H1 (cell line): ENCODE measurements at regions not wholly inside any gene's neighbourhood (a gene's known extent, or its start where the extent isn't known, plus 50 kb on each side); places are given as distances from the start of the nearest gene placed in this dataset.

ENCODE experiments used
- CTCF ChIA-PET: fragments of 300-600 bp; sonication (Branson Sonifier 250); formaldehyde crosslinking; loops from one replicate; lab custom pipeline; 2021; ENCODE audit not compliant: partially characterized antibody; lab: Charles Lee
- POLR2A ChIA-PET: fragments of 300-600 bp; sonication (Branson Sonifier 250); formaldehyde crosslinking; loops from one replicate; lab custom pipeline; 2021; ENCODE audit warnings: inconsistent platforms; ENCODE audit not compliant: partially characterized antibody; lab: Charles Lee
- DNase-seq, 2 experiments: peaks; one replicate each; pipeline versions ENCODE4 v3.0.0 to v3.0.0-alpha.2; 2010 to 2022; ENCODE audit warnings: low spot score in 2 of 2, low read depth in 1 of 2, mixed read lengths in 1 of 2
- FAIRE-seq: peaks from 2 replicates; lab custom pipeline; 2011; peaks lifted over from hg19 to GRCh38; lab: Jason Lieb, UNC
- H2AFZ ChIP-seq: 2 replicates; pipeline ENCODE4 v1.8.1; 2012; ENCODE audit warnings: low read length, inconsistent platforms
- H2AK5ac ChIP-seq: 2 replicates; pipeline ENCODE4 v1.6.1; 2013; ENCODE audit warnings: low read depth, low read length
- H2BK120ac ChIP-seq: replicated peaks from 2 replicates; pipeline ENCODE3; 2013; ENCODE audit warnings: low read depth, low read length, inconsistent platforms
- H2BK12ac ChIP-seq: 2 replicates; pipeline ENCODE4 v1.6.1; 2013; ENCODE audit warnings: low read depth, low read length
- H2BK15ac ChIP-seq: 2 replicates; pipeline ENCODE4 v1.6.1; 2013; ENCODE audit warnings: low read length
- H2BK20ac ChIP-seq: 2 replicates; pipeline ENCODE4 v1.6.1; 2013; ENCODE audit warnings: low read length
- H2BK5ac ChIP-seq: 2 replicates; pipeline ENCODE4 v1.6.1; 2013; ENCODE audit warnings: low read depth, low read length
- H3K14ac ChIP-seq: 2 replicates; pipeline ENCODE4 v1.6.1; 2013; ENCODE audit warnings: inconsistent platforms; ENCODE audit not compliant: insufficient read length
- H3K18ac ChIP-seq: 2 replicates; pipeline ENCODE4 v1.6.1; 2013; ENCODE audit warnings: low read length; ENCODE audit errors: extremely low read depth
- H3K23ac ChIP-seq: 2 replicates; pipeline ENCODE4 v1.6.1; 2013; ENCODE audit warnings: inconsistent platforms; ENCODE audit not compliant: insufficient read length
- H3K23me2 ChIP-seq: 2 replicates; pipeline ENCODE4 v1.6.1; 2013; ENCODE audit warnings: low read depth, low read length
- H3K27ac ChIP-seq: 2 replicates; pipeline ENCODE4 v1.6.1; 2011; ENCODE audit warnings: low read depth, low read length, inconsistent platforms
- H3K27me3 ChIP-seq, 4 experiments: replicated peaks in 1 of 4; 1 replicate in 1 of 4; 2 replicates in 3 of 4; pipeline versions ENCODE4 v1.6.1 to v1.8.1; 2011 to 2013; ENCODE audit warnings: low read length in 3 of 4, mild to moderate bottlenecking in 3 of 4, inconsistent platforms in 2 of 4, mixed read lengths in 2 of 4, moderate library complexity in 1 of 4; ENCODE audit not compliant: control insufficient read depth in 3 of 4, insufficient read depth in 3 of 4; ENCODE audit errors: extremely low read depth in 1 of 4
- H3K36me3 ChIP-seq, 4 experiments: 2 replicates each; pipeline versions ENCODE4 v1.6.1 to v1.8.1; 2011 to 2013; ENCODE audit warnings: mild to moderate bottlenecking in 4 of 4, low read length in 3 of 4, moderate library complexity in 2 of 4, control low read depth in 1 of 4, inconsistent platforms in 1 of 4; ENCODE audit not compliant: insufficient read depth in 4 of 4, control insufficient read depth in 2 of 4
- H3K4ac ChIP-seq: replicated peaks from 2 replicates; pipeline ENCODE3; 2013; ENCODE audit warnings: low read length, low read depth, mixed read lengths, inconsistent platforms; ENCODE audit not compliant: insufficient read length
- H3K4me1 ChIP-seq, 4 experiments: replicated peaks in 1 of 4; 1 replicate in 1 of 4; 2 replicates in 3 of 4; pipeline versions ENCODE4 v1.6.1 to v1.8.1; 2011 to 2013; ENCODE audit warnings: low read length in 3 of 4, inconsistent platforms in 2 of 4, mixed read lengths in 1 of 4; ENCODE audit not compliant: insufficient read depth in 4 of 4, control insufficient read depth in 3 of 4
- H3K4me2 ChIP-seq, 2 experiments: 2 replicates each; pipeline versions ENCODE4 v1.6.1 to v1.8.1; 2011 to 2013; ENCODE audit warnings: low read depth in 2 of 2, low read length in 2 of 2, control low read depth in 1 of 2, inconsistent platforms in 1 of 2, mild to moderate bottlenecking in 1 of 2; ENCODE audit not compliant: insufficient read depth in 1 of 2
- H3K4me3 ChIP-seq, 4 experiments: fragments of 200-600, 300-600 bp in 1 of 4; sonication (generic), shearing (Covaris generic), sonication (Bioruptor Twin) in 1 of 4; 2 replicates each; pipeline versions ENCODE4 v1.5.1 to v1.8.1; 2011 to 2016; ENCODE audit warnings: low read length in 4 of 4, low read depth in 3 of 4, control low read depth in 2 of 4, inconsistent platforms in 2 of 4, mild to moderate bottlenecking in 2 of 4, mixed read lengths in 1 of 4, moderate library complexity in 1 of 4; ENCODE audit not compliant: insufficient read depth in 2 of 4; ENCODE audit errors: extremely low read depth in 1 of 4
- H3K56ac ChIP-seq: replicated peaks from 2 replicates; pipeline ENCODE3; 2013; ENCODE audit warnings: low read depth, mild to moderate bottlenecking, mixed read lengths, low read length, inconsistent platforms; ENCODE audit not compliant: insufficient read length
- H3K79me1 ChIP-seq: 2 replicates; pipeline ENCODE4 v1.6.1; 2013; ENCODE audit warnings: low read depth, low read length, control low read depth
- H3K79me2 ChIP-seq, 2 experiments: 2 replicates each; pipeline versions ENCODE4 v1.6.1 to v1.8.1; 2012 to 2013; ENCODE audit warnings: low read length in 2 of 2, mild to moderate bottlenecking in 2 of 2, inconsistent platforms in 1 of 2; ENCODE audit not compliant: insufficient read depth in 2 of 2, control insufficient read depth in 1 of 2
- H3K9ac ChIP-seq, 4 experiments: replicated peaks in 1 of 4; 1 replicate in 1 of 4; 2 replicates in 3 of 4; pipeline versions ENCODE4 v1.6.1 to v1.8.1; 2011 to 2013; ENCODE audit warnings: low read depth in 3 of 4, low read length in 3 of 4, control low read depth in 2 of 4, mild to moderate bottlenecking in 2 of 4, moderate library complexity in 2 of 4, inconsistent platforms in 1 of 4; ENCODE audit errors: extremely low read depth in 1 of 4
- H3K9me3 ChIP-seq, 2 experiments: 2 replicates each; pipeline versions ENCODE4 v1.6.1 to v1.8.1; 2012 to 2013; ENCODE audit warnings: mild to moderate bottlenecking in 2 of 2, moderate library complexity in 2 of 2, control low read depth in 1 of 2, inconsistent platforms in 1 of 2, low read depth in 1 of 2, low read length in 1 of 2, mixed read lengths in 1 of 2; ENCODE audit not compliant: insufficient read depth in 2 of 2
- H4K20me1 ChIP-seq, 2 experiments: replicated peaks in 1 of 2; 2 replicates each; pipeline versions ENCODE3 to v1.8.1; 2011 to 2013; ENCODE audit warnings: inconsistent platforms in 2 of 2, low read length in 2 of 2, mild to moderate bottlenecking in 1 of 2; ENCODE audit not compliant: insufficient read depth in 2 of 2, control insufficient read depth in 1 of 2
- H4K5ac ChIP-seq: 2 replicates; pipeline ENCODE4 v1.6.1; 2013; ENCODE audit warnings: low read length, low read depth, mixed read lengths, inconsistent platforms; ENCODE audit not compliant: insufficient read length
- H4K8ac ChIP-seq: 2 replicates; pipeline ENCODE4 v1.8.0; 2013; ENCODE audit warnings: mild to moderate bottlenecking, moderate library complexity, low read length, inconsistent platforms; ENCODE audit not compliant: insufficient read depth; ENCODE audit errors: extremely low read depth
- H4K91ac ChIP-seq: replicated peaks from 2 replicates; pipeline ENCODE3; 2013; ENCODE audit warnings: low read length, mixed read lengths, inconsistent platforms; ENCODE audit not compliant: insufficient read length
- ATF2 ChIP-seq: IDR thresholded peaks from 2 replicates; pipeline ENCODE4 v1.6.1; 2012; ENCODE audit warnings: low read length, inconsistent platforms
- EZH2 ChIP-seq: fragments of 200-600 bp; sonication (generic); IDR thresholded peaks from 2 replicates; pipeline ENCODE4 v1.7.1; 2012; ENCODE audit warnings: low read depth, mild to moderate bottlenecking, moderate library complexity, low read length, inconsistent platforms; ENCODE audit not compliant: severe bottlenecking
- GTF2F1 ChIP-seq: IDR thresholded peaks from 2 replicates; pipeline ENCODE4 v1.6.1; 2012; ENCODE audit warnings: low read depth, low read length, improper control_type of control experiment, borderline replicate concordance
- JUN ChIP-seq: IDR thresholded peaks from 2 replicates; pipeline ENCODE4 v1.6.1; 2011; ENCODE audit warnings: low read depth, mild to moderate bottlenecking, improper control_type of control experiment, low read length
- JUND ChIP-seq: IDR thresholded peaks from 2 replicates; pipeline ENCODE4 v1.6.1; 2011; ENCODE audit warnings: mild to moderate bottlenecking, improper control_type of control experiment, low read length
- PHF8 ChIP-seq: fragments of 200-600 bp; sonication (generic); conservative IDR thresholded peaks from 2 replicates; pipeline ENCODE4 v1.7.1; 2012; ENCODE audit warnings: low read depth, mild to moderate bottlenecking, inconsistent platforms, low read length, moderate library complexity
- RNF2 ChIP-seq: fragments of 200-900, 300-1000 bp; sonication (generic); IDR thresholded peaks from 2 replicates; pipeline ENCODE4 v1.7.1; 2016; ENCODE audit warnings: borderline replicate concordance, low read depth, mild to moderate bottlenecking, antibody characterized with exemption, low read length; ENCODE audit not compliant: poor library complexity, severe bottlenecking; ENCODE audit errors: missing control alignments
- SIX5 ChIP-seq: IDR thresholded peaks from 2 replicates; pipeline ENCODE4 v1.6.1; 2011; ENCODE audit warnings: mild to moderate bottlenecking, low read depth, low read length
- SP1 ChIP-seq: IDR thresholded peaks from 2 replicates; pipeline ENCODE4 v1.6.1; 2011; ENCODE audit warnings: low read depth, low read length
- SP4 ChIP-seq: IDR thresholded peaks from 2 replicates; pipeline ENCODE4 v1.6.1; 2012; ENCODE audit warnings: low read length, inconsistent platforms
- TAF1 ChIP-seq: IDR thresholded peaks from 2 replicates; pipeline ENCODE4 v1.6.1; 2011; ENCODE audit warnings: mild to moderate bottlenecking, low read depth, low read length
- TAF7 ChIP-seq: optimal IDR thresholded peaks from 2 replicates; pipeline ENCODE3; 2011; ENCODE audit warnings: low read depth, mild to moderate bottlenecking, inconsistent platforms, low read length, moderate library complexity, borderline replicate concordance
- TBP ChIP-seq: IDR thresholded peaks from 2 replicates; pipeline ENCODE4 v1.6.1; 2011; ENCODE audit warnings: low read depth, low read length, improper control_type of control experiment
- TEAD4 ChIP-seq: IDR thresholded peaks from 2 replicates; pipeline ENCODE4 v1.6.1; 2012; ENCODE audit warnings: low read depth, low read length, inconsistent platforms, mixed read lengths
- WGBS, 2 experiments: shearing (Covaris generic) in 1 of 2; methylation state at CpG; one replicate each; pipeline versions ENCODE4 v1.1.6 to v1.1.7; 2013 to 2015; ENCODE audit warnings: low lambda C conversion rate in 2 of 2, mixed read lengths in 2 of 2, inconsistent platforms in 1 of 2, low coverage in 1 of 2, missing lambda C conversion rate in 1 of 2; ENCODE audit not compliant: insufficient replicate concordance in 2 of 2, insufficient coverage in 1 of 2, insufficient read length in 1 of 2; ENCODE audit errors: extremely low coverage in 1 of 2, missing lambda C conversion rate in 1 of 2; 5-methylcytosine and 5-hydroxymethylcytosine counted together

GRCh38 chr2:138382672-138383071, 118.9 kb upstream of the SPOPL start:
- no peak overlapping the region for H3K56ac ChIP-seq
- H3K18ac ChIP-seq, result no peak overlapping the region
- no peak overlapping the region for H3K4me2 ChIP-seq
- ChIA-PET CTCF (interaction anchor here (0.6 kb wide), 1 partner anchor 14 kb away, joined by 3 read pairs; no protein-coding TSS in a partner anchor), POLR2A (no interaction called here)
- no peak overlapping the region for H3K23ac ChIP-seq
- H4K91ac ChIP-seq, result no peak overlapping the region
- H2BK12ac ChIP-seq, result no peak overlapping the region
- no peaks in the 10 kb centered on the region for H3K79me2 ChIP-seq
- H3K27ac ChIP-seq, result no peak overlapping the region
- H3K4ac ChIP-seq, result no peak overlapping the region
- H2BK15ac ChIP-seq, result no peak overlapping the region
- H2BK120ac ChIP-seq, result no peak overlapping the region
- H3K4me1 ChIP-seq, result no peaks in the 10 kb centered on the region
- no peak overlapping the region for H3K14ac ChIP-seq
- no peaks in the 10 kb centered on the region for H4K20me1 ChIP-seq
- H3K36me3 ChIP-seq, result no peaks in the 10 kb centered on the region
- no peak overlapping the region for H3K4me3 ChIP-seq
- TF ChIP-seq SP1, result no peak
- TF ChIP-seq SIX5, result no peak
- no peak for TF ChIP-seq GTF2F1
- TF ChIP-seq TEAD4, result no peak
- no peak for TF ChIP-seq EZH2
- no peak for TF ChIP-seq TBP
- no peak for TF ChIP-seq TAF7
- TF ChIP-seq TAF1, result no peak
- TF ChIP-seq PHF8, result no peak
- no peak for TF ChIP-seq SP4
- TF ChIP-seq ATF2, result no peak
- no peak for TF ChIP-seq RNF2
- TF ChIP-seq JUN, result no peak
- TF ChIP-seq JUND, result no peak
- DNase-seq, result no peak
- H2AK5ac ChIP-seq, result no peak overlapping the region
- no peaks in the 10 kb centered on the region for H3K9me3 ChIP-seq
- H3K23me2 ChIP-seq, result no peaks in the 10 kb centered on the region
- H4K5ac ChIP-seq, result no peak overlapping the region
- no peak overlapping the region for H3K9ac ChIP-seq
- H2BK20ac ChIP-seq, result no peak overlapping the region
- H2AFZ ChIP-seq, result no peak overlapping the region
- no peak for FAIRE-seq
- no peaks in the 10 kb centered on the region for H3K79me1 ChIP-seq
- no peak overlapping the region for H2BK5ac ChIP-seq
- no peak overlapping the region for H4K8ac ChIP-seq
- no peaks in the 10 kb centered on the region for H3K27me3 ChIP-seq
- 83% methylated on average over 1 of the region's 1 CpG; no CpG with 5 or more reads in 1 of the 2 experiments for WGBS, 2 experiments
